Esophagus squamous epithelium (tissue), 4 donors: ENCODE measurements at regions not wholly inside any gene's neighbourhood (a gene's known extent, or its start where the extent isn't known, plus 50 kb on each side); places are given as distances from the start of the nearest gene placed in this dataset.

Source experiments
- POLR2A ChIP-seq, 4 donors: fragments of 450-650 bp; IDR thresholded peaks; one replicate each; pipeline ENCODE4 v1.6.1; 2017; ENCODE audit warnings: antibody characterized with exemption in 4 of 4, mild to moderate bottlenecking in 4 of 4, moderate library complexity in 3 of 4
- TF ChIP-seq, protein P1 (sequence below), 6 experiments: fragments of 450-650 bp in 4 of 6; fragments of 200-600 bp in 2 of 6; sonication (generic) in 2 of 6; IDR thresholded peaks; one replicate each; pipeline ENCODE4 v1.5.1; 2016 to 2019; ENCODE audit warnings: antibody characterized with exemption in 6 of 6, mild to moderate bottlenecking in 4 of 6, moderate library complexity in 4 of 6

DNA sequence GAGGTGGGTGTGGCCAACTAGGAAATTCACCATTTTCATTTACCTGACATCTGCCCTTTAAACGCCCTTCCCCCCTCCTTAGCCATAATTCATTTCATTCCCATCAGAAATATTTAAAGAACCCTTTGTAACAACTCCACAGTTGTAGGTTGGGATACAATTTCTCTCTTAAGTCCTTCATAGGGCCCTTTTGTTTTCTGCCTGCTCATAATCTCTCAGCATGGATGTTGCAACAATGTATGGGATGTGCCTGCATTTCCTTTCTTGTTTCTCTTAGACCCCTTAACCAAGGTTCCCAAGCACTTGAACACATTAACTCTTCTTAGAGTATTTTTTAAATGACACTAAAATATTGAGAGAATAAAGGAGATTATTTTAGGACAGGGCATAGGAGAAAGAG lies 51.7 kb upstream of the MYO10 start:
- TF ChIP-seq, protein P1, sequence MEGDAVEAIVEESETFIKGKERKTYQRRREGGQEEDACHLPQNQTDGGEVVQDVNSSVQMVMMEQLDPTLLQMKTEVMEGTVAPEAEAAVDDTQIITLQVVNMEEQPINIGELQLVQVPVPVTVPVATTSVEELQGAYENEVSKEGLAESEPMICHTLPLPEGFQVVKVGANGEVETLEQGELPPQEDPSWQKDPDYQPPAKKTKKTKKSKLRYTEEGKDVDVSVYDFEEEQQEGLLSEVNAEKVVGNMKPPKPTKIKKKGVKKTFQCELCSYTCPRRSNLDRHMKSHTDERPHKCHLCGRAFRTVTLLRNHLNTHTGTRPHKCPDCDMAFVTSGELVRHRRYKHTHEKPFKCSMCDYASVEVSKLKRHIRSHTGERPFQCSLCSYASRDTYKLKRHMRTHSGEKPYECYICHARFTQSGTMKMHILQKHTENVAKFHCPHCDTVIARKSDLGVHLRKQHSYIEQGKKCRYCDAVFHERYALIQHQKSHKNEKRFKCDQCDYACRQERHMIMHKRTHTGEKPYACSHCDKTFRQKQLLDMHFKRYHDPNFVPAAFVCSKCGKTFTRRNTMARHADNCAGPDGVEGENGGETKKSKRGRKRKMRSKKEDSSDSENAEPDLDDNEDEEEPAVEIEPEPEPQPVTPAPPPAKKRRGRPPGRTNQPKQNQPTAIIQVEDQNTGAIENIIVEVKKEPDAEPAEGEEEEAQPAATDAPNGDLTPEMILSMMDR (IDR thresholded peaks at IDR 0.05) = no peak
- no peak for TF ChIP-seq POLR2A (IDR thresholded peaks at IDR 0.05)
